ENCODE measurements at regions not wholly inside any gene's neighbourhood (a gene's known extent, or its start where the extent isn't known, plus 50 kb on each side); places are given as distances from the start of the nearest gene placed in this dataset.

DNA sequence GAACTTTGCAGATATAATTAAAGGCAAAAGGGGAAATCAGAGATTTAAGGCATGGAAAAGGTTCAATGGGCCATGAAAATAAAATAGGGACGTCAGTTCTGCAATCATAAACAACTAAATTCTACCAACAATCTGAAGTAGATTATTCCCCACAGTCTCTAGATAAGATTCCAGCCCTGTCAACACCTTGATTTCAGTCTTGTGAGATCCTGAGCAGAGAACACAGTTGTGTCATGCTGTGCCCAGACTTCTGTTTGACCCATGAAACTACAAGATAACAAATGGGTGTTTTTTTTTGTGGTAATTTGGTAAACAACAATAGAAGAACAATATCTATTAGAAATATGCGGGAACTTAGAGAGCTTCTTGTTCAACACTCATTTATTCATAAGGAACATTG, 66.2 kb upstream of the RIT2 start:
- Histone ChIP-seq H3K36me3 (ENCODE audit: control insufficient read depth, insufficient read depth, low read length) (no peaks in the 10 kb centered on the region), H4K8ac (ENCODE audit: low read depth in 2 of 2, low read length in 2 of 2) (no peak overlapping the region), H2BK15ac (ENCODE audit: low read depth, low read length) (no peak overlapping the region), H3K79me1 (ENCODE audit: low read depth in 1 of 2, low read length in 2 of 2) (no peaks in the 10 kb centered on the region), H4K5ac (ENCODE audit: low read depth, low read length) (no peak overlapping the region), H4K20me1 (ENCODE audit: insufficient read depth, low read length) (no peaks in the 10 kb centered on the region), H3K4me3 (ENCODE audit: insufficient read depth, low read depth, low read length) (no peak overlapping the region), H3K9me1 (ENCODE audit: insufficient read depth, low read length) (no peaks in the 10 kb centered on the region), H2AK9ac (replicated peaks; ENCODE audit: low read depth, low read length, poor library complexity) (no peak overlapping the region), H3K23ac (ENCODE audit: low read depth, low read length) (no peak overlapping the region), H2AK5ac (ENCODE audit: low read depth, low read length) (no peak overlapping the region), H3K9ac (ENCODE audit: low read depth, low read length) (no peak overlapping the region), H3K18ac (ENCODE audit: low read depth, low read length) (no peak overlapping the region), H3K27ac (ENCODE audit: insufficient read depth, low read length) (no peak overlapping the region), H2BK20ac (ENCODE audit: low read depth, low read length) (no peak overlapping the region), H3K27me3 (ENCODE audit: control insufficient read depth, insufficient read depth, low read length) (no peaks in the 10 kb centered on the region), H3K4me2 (ENCODE audit: low read depth, low read length) (no peak overlapping the region), H3K4me1 (ENCODE audit: control insufficient read depth, insufficient read depth, low read length) (no peaks in the 10 kb centered on the region), H2AFZ (replicated peaks; ENCODE audit: low read length, poor library complexity) (no peak overlapping the region), H3K56ac (ENCODE audit: extremely low read depth, insufficient read depth, low read length) (no peak overlapping the region), H2BK5ac (ENCODE audit: low read depth, low read length, poor library complexity, severe bottlenecking) (no peak overlapping the region), H3K4ac (ENCODE audit: low read depth, low read length) (no peak overlapping the region), H2BK120ac (ENCODE audit: low read depth, low read length) (no peak overlapping the region), H3K9me3 (ENCODE audit: control insufficient read depth, insufficient read depth, low read length) (peaks cover 3% of the 10 kb centered on the region), H4K91ac (ENCODE audit: insufficient read depth, low read depth, low read length) (no peak overlapping the region), H3K14ac (replicated peaks; ENCODE audit: low read depth, low read length) (no peak overlapping the region)
- POLR2A ChIA-PET (ENCODE audit: unreplicated experiment), result no interaction called here
- in situ Hi-C loops (cut with MboI; ENCODE audit: low sequenced_read_pairs), result loop anchor here (25.0 kb wide), 1 partner anchor 106 kb away; the partner anchor contains the start of gene SYT4
- CTCF ChIA-PET, result no interaction called here
- BruUV-seq (replicated peaks), result no TSS peak
- no peak for TF ChIP-seq NFE2L2 (IDR thresholded peaks at IDR 0.05; ENCODE audit: low read depth, low read length)
- TF ChIP-seq RFX5 (IDR thresholded peaks at IDR 0.05; ENCODE audit: low read depth, low read length), result no peak
- TF ChIP-seq CEBPB (IDR thresholded peaks at IDR 0.05; ENCODE audit: low read depth, low read length), result no peak
- TF ChIP-seq, protein P1, sequence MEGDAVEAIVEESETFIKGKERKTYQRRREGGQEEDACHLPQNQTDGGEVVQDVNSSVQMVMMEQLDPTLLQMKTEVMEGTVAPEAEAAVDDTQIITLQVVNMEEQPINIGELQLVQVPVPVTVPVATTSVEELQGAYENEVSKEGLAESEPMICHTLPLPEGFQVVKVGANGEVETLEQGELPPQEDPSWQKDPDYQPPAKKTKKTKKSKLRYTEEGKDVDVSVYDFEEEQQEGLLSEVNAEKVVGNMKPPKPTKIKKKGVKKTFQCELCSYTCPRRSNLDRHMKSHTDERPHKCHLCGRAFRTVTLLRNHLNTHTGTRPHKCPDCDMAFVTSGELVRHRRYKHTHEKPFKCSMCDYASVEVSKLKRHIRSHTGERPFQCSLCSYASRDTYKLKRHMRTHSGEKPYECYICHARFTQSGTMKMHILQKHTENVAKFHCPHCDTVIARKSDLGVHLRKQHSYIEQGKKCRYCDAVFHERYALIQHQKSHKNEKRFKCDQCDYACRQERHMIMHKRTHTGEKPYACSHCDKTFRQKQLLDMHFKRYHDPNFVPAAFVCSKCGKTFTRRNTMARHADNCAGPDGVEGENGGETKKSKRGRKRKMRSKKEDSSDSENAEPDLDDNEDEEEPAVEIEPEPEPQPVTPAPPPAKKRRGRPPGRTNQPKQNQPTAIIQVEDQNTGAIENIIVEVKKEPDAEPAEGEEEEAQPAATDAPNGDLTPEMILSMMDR (conservative IDR thresholded peaks at IDR 0.05; ENCODE audit: low read depth, low read length), result no peak
- TF ChIP-seq, protein P2, sequence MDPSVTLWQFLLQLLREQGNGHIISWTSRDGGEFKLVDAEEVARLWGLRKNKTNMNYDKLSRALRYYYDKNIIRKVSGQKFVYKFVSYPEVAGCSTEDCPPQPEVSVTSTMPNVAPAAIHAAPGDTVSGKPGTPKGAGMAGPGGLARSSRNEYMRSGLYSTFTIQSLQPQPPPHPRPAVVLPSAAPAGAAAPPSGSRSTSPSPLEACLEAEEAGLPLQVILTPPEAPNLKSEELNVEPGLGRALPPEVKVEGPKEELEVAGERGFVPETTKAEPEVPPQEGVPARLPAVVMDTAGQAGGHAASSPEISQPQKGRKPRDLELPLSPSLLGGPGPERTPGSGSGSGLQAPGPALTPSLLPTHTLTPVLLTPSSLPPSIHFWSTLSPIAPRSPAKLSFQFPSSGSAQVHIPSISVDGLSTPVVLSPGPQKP (IDR thresholded peaks at IDR 0.05; ENCODE audit: borderline replicate concordance, low read depth, low read length), result no peak
- no peak for TF ChIP-seq FOS (IDR thresholded peaks at IDR 0.05; ENCODE audit: low read depth, low read length)
- TF ChIP-seq, protein P3, sequence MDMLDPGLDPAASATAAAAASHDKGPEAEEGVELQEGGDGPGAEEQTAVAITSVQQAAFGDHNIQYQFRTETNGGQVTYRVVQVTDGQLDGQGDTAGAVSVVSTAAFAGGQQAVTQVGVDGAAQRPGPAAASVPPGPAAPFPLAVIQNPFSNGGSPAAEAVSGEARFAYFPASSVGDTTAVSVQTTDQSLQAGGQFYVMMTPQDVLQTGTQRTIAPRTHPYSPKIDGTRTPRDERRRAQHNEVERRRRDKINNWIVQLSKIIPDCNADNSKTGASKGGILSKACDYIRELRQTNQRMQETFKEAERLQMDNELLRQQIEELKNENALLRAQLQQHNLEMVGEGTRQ (IDR thresholded peaks at IDR 0.05; ENCODE audit: low read depth, low read length), result no peak
- TF ChIP-seq MAZ (IDR thresholded peaks at IDR 0.05; ENCODE audit: borderline replicate concordance, low read depth, low read length), result no peak
- no peak for TF ChIP-seq MAFK (IDR thresholded peaks at IDR 0.05; ENCODE audit: low read depth, low read length)
- TF ChIP-seq SMC3 (IDR thresholded peaks at IDR 0.05; ENCODE audit: low read depth, low read length), result no peak
- TF ChIP-seq BHLHE40 (IDR thresholded peaks at IDR 0.05; ENCODE audit: low read depth, low read length), result no peak
- TF ChIP-seq MXI1 (IDR thresholded peaks at IDR 0.05; ENCODE audit: borderline replicate concordance, low read depth, low read length), result no peak
- TF ChIP-seq CHD1 (IDR thresholded peaks at IDR 0.05; ENCODE audit: low read depth, low read length), result no peak
- TF ChIP-seq POLR2A (IDR thresholded peaks at IDR 0.05; ENCODE audit: low read depth, low read length), result no peak
- TF ChIP-seq RCOR1 (IDR thresholded peaks at IDR 0.05; ENCODE audit: insufficient replicate concordance, low read length), result no peak
- no peak for TF ChIP-seq RAD21 (IDR thresholded peaks at IDR 0.05; ENCODE audit: low read length)
- dilution Hi-C loops (cut with HindIII; ENCODE audit: low sequenced_read_pairs, unreplicated experiment), result no loop called here
- ATAC-seq (ENCODE audit: low read depth) (no peak), DNase-seq (no peak)
- WGBS, 2 experiments (ENCODE audit: extremely low coverage in 2 of 2, insufficient read length in 1 of 2), result no CpG with 5 or more reads among the region's 2 CpGs
- intact Hi-C loops (cut with micrococcal nuclease), result no loop called here
